NCI-H2107 (cell line): ENCODE measurements at regions not wholly inside any gene's neighbourhood (a gene's known extent, or its start where the extent isn't known, plus 50 kb on each side); places are given as distances from the start of the nearest gene placed in this dataset.
A peak's percentile ranks its signal among the peaks of the same experiment; 100 is the strongest.
"Not testable (repeated sequence)": the region's sequence is repeated elsewhere in the genome, so short reads cannot be mapped to it uniquely, and the experiment has no call there.

ENCODE experiments used
- DNase-seq: peaks from one replicate; lab custom pipeline; 2025; lab: John Stamatoyannopoulos, UW

DNA sequence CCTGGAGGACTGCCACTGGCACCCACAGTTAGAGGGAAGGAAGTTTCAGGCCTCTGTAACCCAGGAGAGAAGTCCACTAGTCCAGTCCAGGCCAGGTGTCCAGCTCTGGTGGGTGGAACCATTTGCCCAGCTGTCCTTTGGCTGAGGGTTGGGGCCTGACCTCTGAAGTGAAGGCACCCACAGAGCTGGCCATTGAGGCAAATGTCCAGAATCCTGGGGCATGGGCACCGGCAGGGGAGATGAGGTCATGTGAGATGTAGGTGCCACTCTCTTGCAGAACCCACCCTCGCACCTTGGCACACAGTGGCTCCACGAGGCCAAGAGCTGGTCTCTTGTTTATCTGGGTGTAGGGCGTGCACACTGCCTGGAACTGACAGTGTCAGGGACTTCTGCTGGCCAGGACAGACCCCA lies 162.8 kb downstream of the SMAD6 start:
- no peak for DNase-seq

DNA sequence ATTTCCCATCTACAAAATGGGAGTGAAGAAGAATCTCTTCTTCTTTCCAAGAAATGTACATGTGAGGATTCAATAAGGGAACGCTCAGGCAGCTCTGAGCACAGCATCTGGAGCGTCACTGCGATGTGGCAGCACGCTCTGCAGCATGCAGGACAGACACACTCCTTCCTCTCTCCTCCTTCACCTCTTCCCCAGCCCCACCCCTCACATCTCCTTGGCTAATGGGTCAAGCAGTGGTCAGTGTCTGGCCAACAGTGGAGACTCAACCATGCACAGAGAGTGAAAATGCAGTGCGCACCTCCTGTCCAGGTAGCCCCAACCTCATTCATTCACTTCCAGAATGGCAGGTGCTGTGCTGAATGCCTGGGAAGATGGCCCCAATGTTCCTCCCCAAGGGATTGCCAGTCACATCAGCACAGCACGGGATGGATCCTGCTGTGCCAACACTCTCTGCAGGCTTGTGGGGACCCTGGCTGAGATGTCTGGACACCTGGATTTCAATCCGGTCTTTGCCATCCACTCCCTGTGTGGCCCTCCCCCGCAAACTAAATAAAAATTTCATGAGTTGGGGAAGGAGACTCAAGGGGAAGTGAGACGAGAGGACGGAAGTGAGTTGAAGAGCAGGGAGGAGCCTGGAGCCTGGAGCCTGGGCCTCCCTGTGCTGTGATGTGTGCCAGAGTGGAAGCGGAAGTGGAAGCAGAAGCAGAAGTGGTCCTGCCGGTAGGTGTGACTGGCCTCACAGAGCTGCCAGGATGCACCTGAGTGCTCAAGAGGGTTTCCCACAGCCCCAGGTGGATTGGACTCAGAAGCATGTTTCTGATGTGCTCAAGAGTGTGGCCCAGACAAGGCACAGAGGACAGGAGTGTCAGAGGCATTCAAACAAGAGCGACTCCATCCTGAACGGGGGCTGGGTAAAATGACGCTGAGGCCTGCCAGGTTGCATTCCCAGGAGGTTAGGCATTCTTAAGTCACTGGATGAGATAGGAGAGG lies 163.9 kb downstream of the SMAD6 start:
- no peak for DNase-seq

- no peak for DNase-seq
Observed at GRCh38 chr15:66866656-66867055, 164.6 kb downstream of the SMAD6 start.

GRCh38 chr15:66868918-66869317 lies 166.9 kb downstream of the SMAD6 start:
- no peak for DNase-seq

DNA sequence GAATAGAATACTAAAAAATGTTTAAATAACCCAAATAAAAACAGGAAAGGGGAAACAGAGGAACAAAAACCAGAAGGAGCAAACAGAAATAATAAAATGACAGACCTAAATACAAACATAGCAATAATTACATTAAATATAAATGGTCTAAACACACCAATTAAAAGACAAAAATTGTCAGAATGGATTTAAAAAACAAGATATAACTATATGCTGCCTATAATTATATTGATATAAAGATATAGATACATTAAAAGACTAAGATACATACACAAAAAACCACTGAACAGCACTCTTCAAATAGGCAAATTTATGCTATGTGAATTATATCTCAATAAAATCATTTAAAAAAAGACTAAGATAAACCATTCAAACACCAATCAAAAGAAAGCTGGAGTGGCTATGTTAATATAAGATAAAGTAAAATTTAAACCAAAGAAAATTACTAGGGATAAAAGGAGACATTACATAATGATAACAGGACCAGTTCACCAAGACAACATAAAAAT lies 168.9 kb downstream of the SMAD6 start:
- no peak for DNase-seq

DNA sequence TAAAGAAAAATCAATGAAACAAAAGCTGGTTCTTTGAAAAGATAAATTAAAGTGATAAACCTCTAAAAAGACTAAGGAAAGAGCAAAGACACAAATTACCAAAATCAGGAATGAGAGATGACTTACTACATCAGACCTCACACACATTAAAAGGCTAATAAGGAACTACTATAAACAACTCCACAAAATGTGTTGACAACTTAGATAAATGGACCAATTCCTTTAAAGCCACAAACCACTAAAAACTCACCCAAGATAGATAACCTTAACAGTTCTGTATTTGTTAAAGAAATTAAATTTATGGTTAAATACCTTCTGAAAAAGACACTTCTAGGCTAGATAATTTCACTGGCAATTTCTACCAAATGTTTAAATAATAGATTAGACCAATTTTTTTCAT lies 170.4 kb downstream of the SMAD6 start:
- DNase-seq = no peak

- DNase-seq = not testable (repeated sequence)
Observed at GRCh38 chr15:66873331-66873730, 171.3 kb downstream of the SMAD6 start.

GRCh38 chr15:66873856-66874255 lies 171.8 kb downstream of the SMAD6 start:
- DNase-seq = no peak

GRCh38 chr15:66875588-66876420 lies 173.8 kb downstream of the SMAD6 start:
- no peak for DNase-seq

- no peak for DNase-seq
Observed at GRCh38 chr15:66876421-66876730, 174.3 kb downstream of the SMAD6 start.

GRCh38 chr15:66876731-66877476 lies 174.9 kb downstream of the SMAD6 start:
- no peak for DNase-seq

- DNase-seq = no peak
Observed at GRCh38 chr15:66877477-66878271, 175.6 kb downstream of the SMAD6 start.

DNA sequence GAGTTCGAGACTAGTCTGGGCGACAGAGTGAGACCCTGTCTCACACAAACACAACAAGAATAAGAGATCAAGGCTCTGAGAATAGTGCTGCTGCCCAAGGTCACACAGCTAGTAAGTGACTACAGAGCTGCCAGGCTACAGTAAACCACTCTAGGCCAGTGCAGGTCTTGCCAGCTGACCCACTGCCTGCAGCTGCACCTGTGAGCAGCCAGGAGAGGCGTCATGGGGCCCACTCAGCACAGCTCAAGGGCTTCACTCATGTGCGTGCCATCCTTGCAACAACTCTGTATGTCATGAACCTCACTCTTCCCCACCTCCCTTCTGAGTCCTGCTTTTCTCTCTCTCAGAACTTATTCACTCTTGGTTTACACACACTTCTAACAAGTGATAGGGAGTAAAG lies 176.7 kb downstream of the SMAD6 start:
- no peak for DNase-seq

DNA sequence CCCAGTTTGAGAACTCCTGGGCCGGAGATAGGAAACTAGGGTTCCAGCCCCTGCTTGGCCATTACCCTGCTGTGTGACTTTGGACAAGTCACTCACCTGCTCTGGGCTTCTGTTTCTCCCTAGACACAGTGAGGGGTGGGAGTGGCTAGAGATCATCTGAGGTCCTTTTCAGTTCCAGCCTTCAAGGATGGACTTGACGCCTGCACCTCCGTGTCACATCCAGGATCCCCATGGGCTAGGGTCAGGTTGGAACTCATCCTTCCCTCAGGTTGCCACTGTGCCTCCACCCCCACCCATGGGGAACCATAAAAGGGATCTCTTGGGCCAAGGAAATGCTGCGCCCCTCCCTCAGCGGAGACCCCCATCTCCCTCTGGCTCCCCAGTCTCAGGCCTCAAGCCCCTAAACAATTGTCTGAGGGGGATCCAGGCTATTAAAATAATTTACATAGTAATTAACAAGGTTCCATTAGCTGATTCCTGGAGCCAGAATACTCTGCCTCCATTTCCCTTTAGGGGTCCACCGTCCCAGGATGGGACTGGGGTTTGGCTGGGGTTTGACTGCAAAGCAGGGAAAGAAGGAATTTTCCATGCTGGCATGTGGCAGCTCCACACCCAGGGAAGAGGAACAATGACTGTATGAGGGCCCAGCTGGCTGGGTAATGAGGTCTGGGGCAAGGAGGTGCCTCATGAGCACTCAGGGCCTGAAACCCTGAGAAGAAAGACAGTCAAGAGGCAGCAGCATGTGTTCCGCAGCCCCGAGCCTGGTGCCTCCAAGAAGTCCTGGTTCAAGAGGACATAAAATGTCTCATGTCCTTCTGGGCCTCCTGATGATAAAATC lies 177.7 kb downstream of the SMAD6 start:
- DNase-seq = no peak

DNA sequence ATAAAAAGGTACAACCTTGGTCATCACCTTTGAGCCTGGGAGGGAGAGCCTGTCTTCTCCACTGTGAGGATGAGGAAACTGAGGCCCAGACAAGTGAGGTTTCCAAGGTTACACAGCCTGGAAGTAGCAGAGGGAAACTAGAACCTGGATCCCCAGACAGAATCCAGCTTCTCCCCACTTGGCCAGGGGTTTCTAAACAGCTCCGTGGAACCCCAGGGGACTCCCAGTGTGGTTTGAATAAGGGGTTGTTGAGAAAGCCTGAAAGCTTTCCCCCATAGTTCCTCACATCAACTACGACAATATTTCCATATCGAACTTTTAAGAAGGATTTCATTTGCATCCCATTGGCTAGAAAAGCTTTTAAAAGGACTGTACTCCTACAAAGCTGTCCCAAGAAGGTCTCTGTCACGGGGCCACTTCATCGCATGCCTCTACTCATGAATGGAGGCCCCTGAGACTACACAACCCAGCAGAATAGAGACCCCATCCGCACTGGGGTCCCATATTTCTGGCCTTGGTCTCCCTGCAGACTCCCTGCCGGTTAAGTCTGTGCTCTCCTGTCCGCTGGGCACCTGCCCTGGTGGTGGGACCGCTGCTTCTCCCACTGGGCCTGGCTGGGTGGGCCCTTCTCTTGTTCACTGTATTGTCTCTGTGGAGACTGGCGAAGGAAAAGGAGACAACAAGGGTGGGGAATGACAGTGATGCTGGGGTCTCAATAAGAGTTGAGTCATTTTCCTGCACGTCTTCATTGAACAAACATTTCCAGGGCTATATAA lies 178.5 kb downstream of the SMAD6 start:
- no peak for DNase-seq

DNA sequence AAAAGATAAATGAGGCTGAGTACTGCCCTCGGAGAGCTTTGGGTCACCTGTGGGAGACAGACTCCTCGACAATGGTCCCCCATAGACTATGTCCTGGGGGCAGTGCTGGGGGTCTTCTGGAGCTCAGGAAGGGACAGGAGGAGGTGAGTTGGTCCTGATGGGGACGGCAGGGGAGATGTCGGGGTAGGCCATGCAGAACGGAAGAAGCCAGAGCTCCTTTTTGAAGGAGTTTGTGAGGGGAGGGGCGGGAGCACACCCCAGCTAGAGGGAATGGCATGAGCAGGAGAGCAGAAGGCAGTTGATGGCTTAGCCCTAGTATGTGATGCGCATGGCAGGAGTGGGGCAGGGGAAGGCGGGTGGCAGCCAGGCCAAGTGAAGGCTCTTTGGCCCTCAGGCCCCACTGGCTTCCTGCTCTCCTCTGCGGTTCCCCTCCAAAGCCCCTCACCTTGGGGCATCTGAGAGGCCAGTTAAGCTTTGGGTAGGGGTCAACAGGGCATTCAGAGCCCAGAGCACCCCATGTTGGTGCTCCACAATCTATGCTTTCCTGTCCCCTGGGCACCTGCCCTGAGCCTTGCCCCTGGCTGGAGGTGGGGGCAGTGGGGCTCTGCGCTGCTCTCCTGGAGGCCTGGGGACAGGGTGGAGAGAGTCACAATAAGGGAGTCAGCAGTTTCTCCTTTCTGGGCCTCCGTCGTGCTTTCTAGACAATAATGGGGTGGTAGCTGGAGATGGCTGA lies 179.3 kb downstream of the SMAD6 start:
- no peak for DNase-seq

DNA sequence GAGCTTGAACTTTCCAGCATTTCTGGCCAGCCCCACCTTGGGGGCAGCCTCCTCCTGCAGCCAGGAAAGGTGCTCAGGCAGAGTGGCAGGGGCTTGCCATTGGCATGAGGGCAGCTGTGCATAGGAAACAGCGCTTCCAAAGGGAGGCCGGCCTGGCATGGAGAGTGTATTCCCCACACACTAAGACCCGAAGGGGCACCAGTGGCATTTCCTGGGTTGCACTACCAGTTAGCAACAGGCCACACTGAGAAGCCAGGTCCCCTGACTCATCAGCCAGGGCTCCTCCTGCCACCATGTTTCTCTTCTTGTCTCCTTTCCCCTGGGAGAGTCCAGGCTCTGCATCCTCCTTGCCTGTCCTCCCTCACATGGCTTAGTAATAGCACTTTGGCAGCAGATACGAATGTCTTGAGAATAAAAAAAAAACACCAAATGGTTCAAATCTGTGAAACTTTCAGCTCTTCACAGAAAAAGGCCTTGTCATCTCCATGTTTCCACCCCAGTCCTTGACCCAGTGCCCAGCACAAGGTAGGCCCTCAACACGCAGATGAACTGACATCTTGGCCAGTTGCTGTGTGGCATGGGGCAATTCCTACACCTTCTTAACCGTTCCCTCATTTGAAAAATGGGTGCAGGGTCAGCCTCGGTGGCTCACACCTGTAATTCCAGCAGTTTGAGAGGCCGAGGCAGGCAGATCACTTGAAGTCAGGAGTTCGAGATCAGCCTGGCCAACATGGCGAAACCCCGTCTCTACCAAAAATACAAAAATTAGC lies 180.4 kb downstream of the SMAD6 start:
- DNase-seq = no peak

DNA sequence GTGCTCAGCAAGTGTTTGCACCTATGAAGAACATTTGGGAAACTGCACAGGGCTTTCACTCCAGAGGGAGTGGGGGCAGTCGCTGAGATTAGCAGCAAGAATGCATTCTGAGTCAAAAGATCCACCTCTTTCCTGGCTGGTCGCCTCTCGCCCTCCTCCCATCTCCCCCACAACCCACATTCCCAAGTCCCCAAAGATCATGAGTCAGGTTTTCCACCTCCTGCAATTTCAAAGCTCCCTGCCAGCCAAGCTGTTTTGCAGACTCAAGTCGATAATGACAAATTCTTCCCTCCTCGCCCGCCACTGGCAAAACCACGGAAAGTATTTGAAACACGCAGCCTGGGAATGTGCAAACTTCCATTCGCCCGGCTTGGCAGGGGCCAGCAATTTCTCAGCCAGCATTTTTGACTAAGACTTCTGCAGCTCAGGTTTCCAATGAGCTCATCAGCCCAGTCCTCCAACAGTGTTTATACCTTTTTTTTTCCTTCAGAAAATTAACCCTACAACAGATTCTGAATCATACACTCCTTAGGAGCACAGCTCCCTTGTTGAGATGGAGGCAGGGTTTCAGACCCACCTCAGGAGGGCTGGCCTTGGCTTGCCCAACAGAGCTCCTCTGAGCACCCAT lies 181.4 kb downstream of the SMAD6 start:
- DNase-seq = peak; percentile 17
